ENCODE measurements at regions not wholly inside any gene's neighbourhood (a gene's known extent, or its start where the extent isn't known, plus 50 kb on each side); places are given as distances from the start of the nearest gene placed in this dataset.
"Not testable (repeated sequence)": the region's sequence is repeated elsewhere in the genome, so short reads cannot be mapped to it uniquely, and the experiment has no call there.

DNA sequence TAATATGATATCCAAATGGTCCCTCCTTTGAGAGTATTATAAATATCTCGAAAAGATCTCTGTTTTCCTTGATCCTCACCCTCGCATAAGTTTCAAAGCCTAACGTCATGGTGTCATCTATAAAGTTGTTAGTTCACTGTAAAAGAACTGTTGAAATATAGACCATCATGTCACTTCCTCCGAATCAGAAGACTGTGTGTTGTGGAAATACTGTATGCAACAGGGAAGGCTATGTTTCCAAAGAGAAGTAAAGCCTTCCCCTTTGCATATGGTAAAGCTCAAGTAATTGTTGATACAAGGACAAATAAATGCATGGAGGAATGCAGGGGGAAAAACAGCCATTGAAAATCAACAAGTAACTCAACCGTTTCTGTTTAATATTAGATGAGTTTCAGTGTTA, 125.9 kb downstream of the ZNF365 start:
- not testable (repeated sequence) for DNase-seq

DNA sequence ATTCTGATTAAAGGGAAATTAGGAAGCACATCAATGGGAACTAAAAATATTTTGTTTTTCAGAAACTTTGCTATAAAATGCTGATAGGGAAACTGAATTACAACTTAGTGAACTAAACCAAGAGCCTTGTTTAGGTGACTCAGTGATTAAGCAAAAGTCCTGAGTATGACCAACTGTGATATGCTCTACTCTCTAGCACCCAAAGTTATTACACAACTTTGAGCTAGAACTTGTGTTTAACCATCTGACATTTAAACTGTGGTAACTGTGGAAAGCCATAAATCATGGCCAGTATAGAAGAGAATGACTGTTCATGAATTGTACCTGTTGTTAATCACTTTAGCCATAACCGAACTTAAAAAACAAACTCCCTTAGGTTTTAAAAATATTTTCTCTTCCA, 127.4 kb downstream of the ZNF365 start:
- DNase-seq: no peak

DNA sequence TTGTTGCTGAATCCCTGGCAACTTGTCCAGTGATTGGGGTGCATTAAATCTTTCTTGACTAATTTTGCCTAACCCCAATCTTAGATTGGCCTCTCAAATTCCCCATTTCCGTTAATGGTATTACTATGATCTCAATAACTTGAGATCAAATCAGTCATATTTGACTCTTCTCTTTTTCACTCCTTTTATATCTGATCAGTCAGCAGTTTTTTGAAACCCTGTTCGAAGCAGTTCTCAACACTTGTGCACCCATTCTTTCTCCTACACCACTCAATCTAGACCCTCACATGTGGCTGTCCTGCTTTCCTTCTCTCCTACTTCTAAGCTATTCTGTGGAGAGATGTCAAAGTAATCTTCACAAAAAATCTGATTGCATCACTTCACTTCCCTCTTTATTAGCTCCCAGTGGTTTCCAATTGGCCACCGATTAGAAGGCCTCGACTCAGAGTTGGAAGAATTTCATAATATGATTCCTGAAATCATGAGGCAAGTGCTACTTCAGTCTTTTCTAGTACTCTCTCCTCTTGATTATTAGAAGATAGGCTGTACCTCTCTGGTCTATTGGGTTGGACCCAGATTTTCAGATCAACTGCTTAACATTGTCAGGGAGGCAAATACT, 128.9 kb downstream of the ZNF365 start:
- DNase-seq: no peak

DNA sequence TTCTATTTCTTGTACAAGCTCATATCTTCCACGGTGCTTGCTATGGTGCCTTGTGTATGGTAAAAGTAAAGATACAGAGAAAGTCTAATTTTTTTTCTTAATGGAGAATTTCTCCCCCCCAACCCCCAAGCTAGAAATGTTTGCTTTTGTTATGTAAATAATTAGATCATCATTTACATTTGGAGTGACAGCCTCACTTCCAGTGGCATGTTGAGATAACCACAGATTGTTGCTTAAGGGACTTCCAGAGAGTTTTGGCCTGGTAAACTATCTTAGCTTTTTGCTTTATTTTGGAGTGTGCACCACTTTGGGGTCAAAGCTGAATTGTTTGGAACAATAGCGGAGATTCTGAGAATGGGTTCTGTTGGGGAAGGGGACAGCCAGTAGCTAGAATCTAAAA, 129.7 kb downstream of the ZNF365 start:
- DNase-seq: no peak

DNA sequence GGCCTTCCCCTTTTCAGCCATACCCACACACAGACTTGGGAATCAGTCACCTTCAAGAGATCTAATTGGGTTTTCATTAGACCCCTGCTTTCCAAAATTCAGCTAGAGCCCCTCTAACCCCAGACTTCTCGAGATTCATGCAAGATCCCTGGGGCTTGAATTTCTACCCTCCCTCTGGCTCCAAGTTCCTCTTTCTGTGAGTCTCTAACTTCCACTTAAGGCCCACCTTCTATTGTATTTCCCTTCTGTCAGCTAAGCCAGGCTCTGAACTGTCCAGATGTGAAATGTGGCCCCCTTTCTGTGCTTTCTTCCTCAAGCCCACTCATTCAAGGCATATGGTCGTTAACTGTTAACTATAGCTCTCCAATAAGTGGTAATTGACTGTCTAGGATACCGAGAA, 132.2 kb downstream of the ZNF365 start:
- DNase-seq: no peak

DNA sequence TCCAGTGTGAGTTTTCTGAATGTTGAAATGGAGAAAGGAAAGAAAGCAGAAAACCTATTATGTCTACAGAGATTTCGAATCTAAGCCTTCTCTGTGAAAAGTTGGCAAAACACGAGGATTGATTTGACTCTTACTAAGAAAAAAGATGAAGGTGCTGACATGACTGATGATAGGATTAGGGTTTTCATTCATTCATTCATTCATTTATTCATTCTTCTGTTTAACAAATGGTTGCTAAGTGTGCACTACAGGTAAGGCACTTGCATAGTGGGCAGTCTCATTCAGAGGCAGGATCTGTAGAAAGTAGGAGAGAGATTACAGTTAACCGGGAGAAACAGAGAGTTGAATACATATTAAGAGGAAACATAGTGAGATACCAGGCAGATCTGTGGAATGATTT, 137.1 kb downstream of the ZNF365 start:
- DNase-seq: no peak

DNA sequence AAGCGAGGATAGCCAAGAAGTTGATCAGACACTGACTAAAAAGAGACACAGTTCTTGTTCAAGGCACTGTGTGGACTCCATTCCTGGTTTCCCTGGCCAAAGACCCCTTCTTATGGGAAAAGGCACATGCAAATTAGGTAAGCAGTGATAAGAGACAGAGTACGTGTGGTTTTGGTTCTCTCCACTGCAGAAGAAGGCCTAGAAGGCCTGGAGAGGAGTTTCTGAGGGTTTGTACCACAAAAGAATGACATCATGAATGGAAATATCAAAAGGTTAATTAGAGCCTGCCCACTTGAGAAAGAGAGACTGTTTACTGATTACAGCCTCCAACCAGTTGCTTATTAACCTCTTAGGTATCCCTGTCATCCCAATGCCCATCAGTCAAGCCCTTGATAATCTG, 137.5 kb downstream of the ZNF365 start:
- no peak for DNase-seq

DNA sequence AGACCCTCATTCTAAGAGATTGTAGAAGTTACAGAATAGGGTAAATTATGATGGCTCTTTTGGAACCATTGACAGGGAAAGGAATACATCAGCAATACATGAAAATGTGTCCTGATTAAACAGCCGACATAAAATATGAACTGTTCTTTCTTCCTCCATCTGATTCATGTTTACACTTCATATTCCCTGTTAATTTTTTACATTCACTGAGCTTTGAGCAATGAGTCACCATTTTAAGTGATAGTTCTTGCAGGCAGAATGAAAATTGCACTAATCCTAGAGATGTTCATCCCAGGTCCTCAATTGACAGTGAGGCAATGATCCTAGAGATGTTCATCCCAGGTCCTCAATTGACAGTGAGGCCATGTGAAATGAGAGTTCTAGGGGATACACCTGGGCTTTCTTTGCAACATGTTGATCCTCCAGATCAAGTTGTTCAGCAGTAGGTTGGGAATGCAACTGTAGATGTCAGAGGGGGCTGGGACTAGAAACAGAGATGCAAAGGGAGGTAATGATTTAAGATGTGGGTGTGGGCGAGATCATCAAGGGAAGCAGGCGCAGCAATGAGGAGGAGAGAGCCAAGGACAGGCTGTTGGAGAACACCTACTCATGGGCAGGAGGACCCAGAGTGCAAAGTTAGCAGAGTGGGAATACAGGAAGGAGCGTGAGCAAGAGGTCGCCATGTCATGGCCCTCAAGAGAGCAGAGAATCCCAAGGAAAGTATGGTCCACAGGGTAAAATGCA, 138.7 kb downstream of the ZNF365 start:
- no peak for DNase-seq

DNA sequence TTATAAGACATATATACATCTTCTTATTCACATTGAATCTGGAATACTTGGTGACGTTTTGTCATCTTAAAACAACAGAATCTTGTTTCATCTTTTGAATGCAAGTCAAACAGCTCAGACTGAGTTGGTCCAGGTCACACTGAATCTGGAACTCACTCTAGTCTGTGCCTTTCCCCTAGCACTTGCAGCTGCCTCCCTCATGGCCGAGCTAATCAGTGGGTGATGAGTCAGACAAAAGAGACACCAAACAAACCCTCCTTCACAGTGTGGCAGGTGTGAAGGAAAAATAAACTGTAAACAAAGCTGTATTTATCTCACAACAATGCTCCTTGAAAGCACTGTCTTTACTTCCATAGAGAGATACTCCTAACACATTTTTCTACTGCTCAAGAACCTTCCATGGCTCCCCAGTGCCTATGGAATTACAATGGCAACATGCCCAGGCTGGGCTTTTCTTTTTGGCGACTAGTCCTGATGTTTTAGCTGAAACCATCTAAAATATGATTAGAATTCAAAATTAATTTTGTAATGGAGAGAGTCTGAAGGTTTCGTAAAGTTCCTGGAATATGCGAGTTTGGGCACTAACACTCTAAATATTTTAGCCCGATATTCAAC, 140.0 kb downstream of the ZNF365 start:
- DNase-seq: peak; percentile 42

DNA sequence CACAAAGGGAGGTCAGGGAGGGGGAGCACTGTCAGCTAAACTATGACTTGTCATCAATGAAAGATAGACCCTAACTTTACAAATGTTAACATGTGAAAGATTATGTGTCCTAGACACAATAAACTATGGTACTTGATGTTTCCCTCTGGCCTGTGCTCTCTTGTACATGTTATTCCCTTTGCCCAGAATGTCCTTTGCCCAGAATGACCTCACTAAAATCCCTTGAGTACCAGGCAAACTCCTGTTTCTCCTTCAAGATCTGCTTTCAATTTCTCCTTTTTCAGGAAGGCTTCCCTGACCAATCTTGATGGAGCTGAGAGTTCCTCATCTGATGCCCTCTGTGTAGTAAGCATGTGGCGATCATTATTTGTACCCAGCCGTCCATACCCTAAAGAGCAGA, 143.1 kb downstream of the ZNF365 start:
- DNase-seq: no peak

DNA sequence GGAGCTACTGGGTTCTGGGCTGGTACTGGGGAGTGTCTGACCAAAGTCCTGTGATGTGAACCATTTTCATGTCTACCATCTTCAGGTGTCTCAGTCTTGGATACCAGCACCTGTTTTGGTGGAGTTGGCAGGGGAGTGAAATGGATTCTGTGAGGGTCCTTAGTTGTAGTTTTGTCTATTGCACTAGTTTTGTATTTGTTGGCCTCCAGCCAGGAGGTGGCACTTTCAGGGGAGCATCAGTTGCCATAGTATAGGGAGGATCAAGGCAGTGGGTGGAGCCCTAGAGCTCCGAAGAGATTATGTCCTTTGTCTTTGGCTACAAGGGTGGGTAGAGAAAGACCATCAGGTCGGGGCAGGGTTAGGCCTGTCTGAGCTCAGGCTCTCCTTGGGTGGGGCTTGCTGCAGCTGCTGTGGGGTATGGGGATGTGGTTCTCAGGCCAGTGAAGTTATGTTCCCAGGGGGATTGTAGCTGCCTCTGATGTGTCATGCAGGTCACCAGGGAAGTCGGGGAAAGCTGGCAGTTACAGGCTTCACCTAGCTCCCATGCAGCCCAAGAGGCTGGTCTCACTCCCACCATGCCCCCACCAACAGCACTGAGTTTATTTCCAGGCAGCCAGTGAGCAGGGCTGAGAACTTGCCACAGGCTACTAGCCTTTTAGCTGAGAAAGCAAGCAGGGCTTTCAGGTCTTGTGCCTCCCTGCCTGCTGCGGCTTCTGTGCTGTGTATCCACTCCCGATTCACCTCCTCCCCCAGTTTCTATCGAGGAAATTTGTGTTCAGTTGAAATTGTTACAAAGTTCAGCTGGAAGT, 153.1 kb downstream of the ZNF365 start:
- DNase-seq: no peak

DNA sequence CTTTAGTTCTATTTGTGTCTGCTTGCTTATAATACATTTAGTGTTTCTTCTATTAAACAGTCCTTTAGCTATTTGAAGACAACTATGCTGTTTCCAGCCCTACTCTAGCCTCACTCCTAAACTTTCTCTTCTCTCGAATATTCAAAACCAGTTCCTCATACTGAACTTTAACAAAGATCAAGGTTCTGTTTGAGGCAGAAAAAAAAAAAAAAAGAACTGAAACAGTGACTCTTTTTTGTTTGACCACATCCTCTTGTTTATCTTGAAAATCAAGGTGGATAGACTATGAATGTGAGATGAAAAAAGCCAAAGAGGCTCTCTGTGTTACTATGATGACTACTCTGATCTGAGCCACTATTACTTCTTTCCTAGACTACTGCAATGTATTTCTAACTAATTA, 154.3 kb downstream of the ZNF365 start:
- no peak for DNase-seq

DNA sequence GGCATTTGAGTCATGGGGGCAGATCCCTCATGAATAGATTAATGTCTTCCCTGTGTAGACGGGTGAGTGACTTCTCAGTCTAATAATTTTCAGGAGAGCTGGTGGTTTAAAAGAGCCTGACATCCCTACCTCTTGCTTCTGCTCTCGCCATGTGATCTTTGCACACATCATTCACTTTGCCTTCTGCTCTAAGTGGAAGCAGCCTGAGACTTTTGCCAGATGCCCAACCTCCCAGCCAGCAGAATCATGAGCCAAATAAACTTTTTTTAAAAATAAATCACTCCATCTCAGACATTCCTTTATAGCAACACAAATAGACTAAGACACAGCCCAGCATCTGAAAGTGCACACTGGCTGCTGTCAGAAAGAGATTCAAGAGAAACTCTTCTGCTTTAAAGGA, 155.2 kb downstream of the ZNF365 start:
- DNase-seq: no peak

DNA sequence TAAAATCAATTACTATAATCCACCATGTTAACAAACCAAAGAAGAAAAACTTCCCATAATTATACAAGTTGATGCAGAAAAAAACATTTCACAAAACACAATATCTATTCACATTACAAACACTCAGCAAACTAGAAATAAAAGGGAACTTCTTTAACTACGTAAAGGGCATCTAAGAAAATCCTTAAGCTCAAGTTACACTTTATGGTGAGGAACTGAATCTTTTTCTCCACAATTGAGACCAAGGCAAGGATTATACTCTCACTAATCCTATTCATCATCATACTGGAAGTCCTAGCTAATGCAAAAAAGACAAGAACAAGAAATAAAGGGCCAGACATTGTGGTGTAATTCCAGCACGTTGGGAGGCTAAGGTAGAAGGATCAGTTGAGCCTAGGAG, 159.9 kb downstream of the ZNF365 start:
- no peak for DNase-seq

DNA sequence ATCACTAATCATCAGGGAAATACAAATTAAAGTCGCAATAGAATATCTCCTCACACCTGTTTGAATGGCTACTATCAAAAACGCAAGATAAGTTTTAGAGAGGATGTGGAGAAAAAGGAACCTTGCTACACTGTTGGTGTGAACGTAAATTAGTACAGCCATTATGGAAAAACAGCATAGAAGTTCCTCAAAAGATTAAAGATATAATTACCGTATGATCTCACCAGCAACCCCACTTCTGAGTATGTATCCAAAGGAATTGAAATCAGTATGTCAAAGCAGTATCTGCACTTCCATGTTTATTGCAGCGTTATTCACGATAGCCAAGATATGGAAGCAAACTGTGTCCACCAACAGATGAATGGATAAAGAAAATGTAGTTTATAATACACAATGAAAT, 164.4 kb downstream of the ZNF365 start:
- DNase-seq: no peak

DNA sequence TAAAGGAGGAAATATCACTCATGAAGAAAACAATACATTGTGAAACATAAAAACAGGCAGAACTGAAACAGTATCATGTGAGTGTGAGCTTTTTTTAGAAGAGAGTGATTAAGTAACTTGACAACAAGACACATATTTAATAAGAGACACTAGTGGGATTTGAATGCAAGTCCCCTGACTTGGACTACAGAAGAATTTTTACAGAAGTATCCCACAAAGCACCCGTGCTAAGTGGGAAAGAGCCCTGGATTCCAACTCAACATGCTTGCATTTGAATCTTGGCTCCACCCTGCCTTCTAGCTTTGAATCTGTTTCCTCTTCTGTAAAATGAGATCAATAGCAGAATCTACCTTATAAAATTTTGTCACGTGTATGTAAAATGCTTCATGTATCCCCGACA, 166.2 kb downstream of the ZNF365 start:
- DNase-seq: no peak

DNA sequence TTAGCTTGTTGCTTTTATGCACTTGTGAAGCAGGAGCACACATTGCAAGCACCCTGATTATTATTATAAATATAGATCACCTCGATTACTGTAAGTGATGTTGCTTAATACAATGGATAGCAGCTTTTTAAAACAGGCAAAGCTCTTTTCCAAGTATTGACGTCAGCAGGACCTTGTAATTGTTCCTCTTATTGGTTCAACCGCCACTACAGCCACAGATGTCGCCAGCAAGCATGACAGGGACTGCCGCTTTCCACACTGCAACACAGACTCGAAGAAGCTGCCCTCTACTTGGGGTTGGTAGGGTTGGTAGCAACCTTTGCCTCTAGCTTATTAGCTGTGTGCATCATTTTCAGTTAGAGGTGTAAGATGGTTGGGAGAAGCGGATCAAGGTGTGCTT, 167.6 kb downstream of the ZNF365 start:
- DNase-seq: no peak

DNA sequence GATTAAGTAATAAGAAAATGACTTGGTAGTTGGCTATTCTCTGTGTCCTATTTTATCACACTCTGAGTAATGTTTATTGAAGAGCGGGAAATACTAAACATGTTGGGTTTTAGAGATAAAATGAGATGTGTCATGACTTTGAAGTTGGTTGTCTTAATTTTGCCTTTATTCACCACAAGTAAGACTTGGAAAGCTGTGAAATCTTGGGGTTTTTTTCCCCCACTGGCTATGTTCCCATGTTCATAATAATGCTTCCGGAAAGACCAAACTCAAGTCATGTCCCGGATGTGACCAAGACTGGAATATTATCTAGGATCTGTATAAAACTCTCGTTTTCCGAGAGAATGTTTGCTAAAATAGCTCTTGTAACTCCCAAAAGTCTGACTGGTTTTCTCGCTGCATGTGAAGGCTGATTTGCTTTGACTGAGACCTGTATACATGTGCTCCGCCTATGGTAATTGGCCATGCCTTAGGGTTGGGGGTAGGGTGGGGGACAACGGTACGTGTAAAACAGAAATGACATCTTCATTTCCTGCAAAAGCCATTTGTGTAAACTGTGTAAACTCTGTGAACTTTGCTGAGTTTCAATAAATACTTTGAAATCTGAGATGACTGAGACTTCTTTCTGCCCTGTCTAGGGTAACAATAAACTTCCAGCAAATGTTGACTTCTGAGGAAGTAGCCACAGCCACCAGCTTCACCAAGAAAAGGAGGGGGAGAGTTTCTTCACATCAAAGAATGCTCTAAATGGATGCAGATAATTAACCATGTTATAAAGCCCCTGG, 169.6 kb downstream of the ZNF365 start:
- no peak for DNase-seq

DNA sequence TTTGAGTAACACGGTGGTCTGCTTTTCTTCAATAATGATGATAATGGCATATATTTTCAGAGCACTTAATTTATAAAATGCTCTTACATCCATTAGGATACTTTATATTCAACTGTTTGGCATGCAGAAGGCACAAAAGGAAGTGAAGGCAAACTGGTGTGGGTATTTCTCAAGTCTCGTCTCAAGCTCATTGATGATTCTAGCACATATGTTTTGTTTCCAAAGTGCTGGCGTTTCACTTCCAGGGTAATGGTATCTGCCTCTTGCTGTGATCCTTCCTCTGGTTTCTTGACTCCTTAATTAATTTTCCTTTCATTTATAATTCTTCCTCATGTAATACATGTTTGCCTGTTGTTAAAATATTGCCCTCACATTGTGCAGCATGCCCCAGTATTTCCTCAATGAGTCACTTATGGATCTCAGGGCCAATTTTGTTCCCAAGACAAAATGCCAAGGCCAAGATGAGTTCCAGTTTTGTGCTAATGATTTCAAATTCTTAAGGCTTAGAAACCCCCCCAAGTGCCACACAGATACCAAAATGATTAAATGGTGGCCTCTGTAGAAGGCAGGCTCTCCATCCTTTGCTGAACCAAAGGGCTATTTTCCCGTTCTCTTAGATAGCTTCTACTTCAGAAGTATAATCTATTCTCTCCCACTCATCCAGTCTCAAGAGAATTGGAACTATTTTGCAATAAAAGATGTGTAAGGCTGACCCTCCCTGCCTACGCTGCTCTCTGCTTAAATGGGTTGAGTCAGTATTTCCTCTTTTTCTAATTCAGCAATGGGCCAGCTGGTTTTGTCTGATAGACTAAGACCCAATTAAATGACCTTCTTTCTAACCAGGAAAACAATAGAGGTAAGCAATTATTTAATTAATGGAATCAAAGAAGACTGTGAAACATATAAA, 171.2 kb downstream of the ZNF365 start:
- no peak for DNase-seq

DNA sequence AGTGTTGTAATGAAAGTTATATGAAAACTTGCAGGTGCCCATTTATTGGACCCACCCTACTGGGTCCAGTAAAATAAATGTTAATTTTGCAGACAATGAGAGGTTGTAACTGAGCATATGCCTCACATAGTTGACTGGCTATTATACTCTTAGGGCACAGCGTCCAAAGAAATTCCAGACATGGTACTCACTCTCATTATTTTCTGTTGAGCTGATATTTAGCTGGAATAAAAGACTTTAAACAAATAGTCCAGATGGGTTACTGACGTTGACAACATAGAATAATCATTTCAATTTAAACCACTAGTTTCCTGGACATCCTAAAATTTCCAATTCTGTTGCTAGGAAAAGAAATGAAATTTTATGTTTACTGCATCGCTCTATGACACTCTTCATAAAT, 174.5 kb downstream of the ZNF365 start:
- no peak for DNase-seq

DNA sequence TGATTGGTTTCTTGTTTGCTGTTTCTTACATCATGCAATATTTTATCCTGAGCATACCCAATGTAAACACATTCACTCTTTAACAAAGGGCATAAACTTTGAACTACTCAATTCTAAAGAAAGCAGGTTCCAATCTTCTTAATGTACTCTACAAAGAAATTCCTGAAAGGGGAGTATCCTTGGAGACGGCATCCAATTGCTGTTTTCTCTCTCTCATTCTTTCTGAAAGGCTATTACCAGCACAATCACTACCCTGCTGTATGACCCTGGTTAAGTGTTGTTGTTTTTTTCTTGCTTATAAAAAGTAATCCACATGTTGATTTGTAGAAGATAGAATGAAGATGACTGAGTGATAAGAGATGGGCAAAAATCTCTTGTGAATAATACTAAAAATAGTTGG, 176.0 kb downstream of the ZNF365 start:
- no peak for DNase-seq

Measured in COR-L47 (cell line).